ACC112 (cell line): ENCODE measurements at regions not wholly inside any gene's neighbourhood (a gene's known extent, or its start where the extent isn't known, plus 50 kb on each side); places are given as distances from the start of the nearest gene placed in this dataset.

ENCODE experiments used
- H2AFZ ChIP-seq: fragments of 200-600 bp; sonication (generic); one replicate; pipeline ENCODE4 v1.6.0; 2017; ENCODE audit warnings: antibody characterized with exemption, low read length; ENCODE audit not compliant: unreplicated experiment
- H3K27ac ChIP-seq: fragments of 200-600 bp; sonication (generic); 2 replicates; pipeline ENCODE4 v1.5.1; 2014; ENCODE audit warnings: low read depth, mild to moderate bottlenecking, antibody characterized with exemption, low read length, moderate library complexity
- H3K27me3 ChIP-seq: fragments of 200-600 bp; sonication (generic); 2 replicates; pipeline ENCODE4 v1.6.1; 2014; ENCODE audit warnings: mild to moderate bottlenecking, antibody characterized with exemption, low read length, moderate library complexity, mixed read lengths; ENCODE audit not compliant: insufficient read depth
- H3K36me3 ChIP-seq: fragments of 200-600 bp; sonication (generic); 2 replicates; pipeline ENCODE4 v1.6.1; 2016; ENCODE audit warnings: mild to moderate bottlenecking, antibody characterized with exemption, low read length, moderate library complexity, mixed read lengths; ENCODE audit not compliant: insufficient read depth
- H3K4me1 ChIP-seq: fragments of 200-600 bp; sonication (generic); one replicate; pipeline ENCODE4 v1.6.1; 2016; ENCODE audit warnings: low read length, mixed read lengths; ENCODE audit not compliant: insufficient read depth, unreplicated experiment, control insufficient read depth
- H3K4me3 ChIP-seq: fragments of 200-600 bp; sonication (generic); 2 replicates; pipeline ENCODE4 v1.5.1; 2014; ENCODE audit warnings: mild to moderate bottlenecking, low read depth, low read length
- H3K79me2 ChIP-seq: fragments of 200-600 bp; sonication (generic); one replicate; pipeline ENCODE4 v1.6.0; 2016; ENCODE audit warnings: low read length; ENCODE audit not compliant: control insufficient read depth, unreplicated experiment, insufficient read depth

GRCh38 chr4:186942758-186943377, 219.2 kb upstream of the FAT1 start:
- Histone ChIP-seq H3K4me3 (no peak overlapping the region), H3K27me3 (no peaks in the 10 kb centered on the region), H3K27ac (no peak overlapping the region), H3K79me2 (no peaks in the 10 kb centered on the region), H3K36me3 (no peaks in the 10 kb centered on the region), H3K4me1 (peaks cover under 1% of the 10 kb centered on the region), H2AFZ (no peak overlapping the region)

GRCh38 chr4:186943411-186943810, 219.8 kb upstream of the FAT1 start:
- H3K4me1 ChIP-seq, result peaks cover 6% of the 10 kb centered on the region

GRCh38 chr4:186946136-186946535, 222.5 kb upstream of the FAT1 start:
- no peaks in the 10 kb centered on the region for H3K79me2 ChIP-seq
- no peak overlapping the region for H3K27ac ChIP-seq

More at GRCh38 chr4:186943411-186943810, 219.8 kb upstream of the FAT1 start:
- no peak overlapping the region for H2AFZ ChIP-seq
- no peak overlapping the region for H3K27ac ChIP-seq
- no peaks in the 10 kb centered on the region for H3K79me2 ChIP-seq
- no peaks in the 10 kb centered on the region for H3K36me3 ChIP-seq
- no peak overlapping the region for H3K4me3 ChIP-seq
- no peaks in the 10 kb centered on the region for H3K27me3 ChIP-seq

GRCh38 chr4:186946682-186947294, 223.1 kb upstream of the FAT1 start:
- Histone ChIP-seq H3K4me3 (no peak overlapping the region), H3K4me1 (peaks cover 12% of the 10 kb centered on the region), H2AFZ (no peak overlapping the region), H3K79me2 (no peaks in the 10 kb centered on the region), H3K36me3 (no peaks in the 10 kb centered on the region), H3K27ac (no peak overlapping the region), H3K27me3 (no peaks in the 10 kb centered on the region)

More at GRCh38 chr4:186946136-186946535, 222.5 kb upstream of the FAT1 start:
- peaks cover 12% of the 10 kb centered on the region for H3K4me1 ChIP-seq
- H3K27me3 ChIP-seq, result no peaks in the 10 kb centered on the region
- no peak overlapping the region for H3K4me3 ChIP-seq
- H3K36me3 ChIP-seq, result no peaks in the 10 kb centered on the region
- H2AFZ ChIP-seq, result no peak overlapping the region

- no peaks in the 10 kb centered on the region for H3K79me2 ChIP-seq
- peak overlapping the region; percentile 87 for H2AFZ ChIP-seq
- H3K36me3 ChIP-seq, result no peaks in the 10 kb centered on the region
- H3K27me3 ChIP-seq, result no peaks in the 10 kb centered on the region
- H3K4me3 ChIP-seq, result peak overlapping the region; percentile 67
- H3K27ac ChIP-seq, result no peak overlapping the region
- H3K4me1 ChIP-seq, result peaks cover 12% of the 10 kb centered on the region
Measured at GRCh38 chr4:186948361-186949242, 224.9 kb upstream of the FAT1 start.

- H2AFZ ChIP-seq, result no peak overlapping the region
- no peaks in the 10 kb centered on the region for H3K79me2 ChIP-seq
- no peaks in the 10 kb centered on the region for H3K27me3 ChIP-seq
- peaks cover 16% of the 10 kb centered on the region for H3K4me1 ChIP-seq
- no peak overlapping the region for H3K27ac ChIP-seq
- H3K36me3 ChIP-seq, result no peaks in the 10 kb centered on the region
- H3K4me3 ChIP-seq, result no peak overlapping the region
Measured at GRCh38 chr4:186949847-186950246, 226.2 kb upstream of the FAT1 start.

GRCh38 chr4:186952709-186953108, 229.1 kb upstream of the FAT1 start:
- H3K4me1 ChIP-seq, result peaks cover 16% of the 10 kb centered on the region
- no peak overlapping the region for H3K4me3 ChIP-seq
- no peaks in the 10 kb centered on the region for H3K79me2 ChIP-seq
- H3K27ac ChIP-seq, result no peak overlapping the region
- H2AFZ ChIP-seq, result no peak overlapping the region
- H3K36me3 ChIP-seq, result no peaks in the 10 kb centered on the region
- no peaks in the 10 kb centered on the region for H3K27me3 ChIP-seq

- Histone ChIP-seq H3K4me1 (peaks cover 7% of the 10 kb centered on the region), H3K27me3 (no peaks in the 10 kb centered on the region), H2AFZ (peak overlapping the region; percentile 32), H3K4me3 (no peak overlapping the region), H3K27ac (no peak overlapping the region), H3K79me2 (no peaks in the 10 kb centered on the region), H3K36me3 (no peaks in the 10 kb centered on the region)
Measured at GRCh38 chr4:186953599-186954260, 230.1 kb upstream of the FAT1 start.

GRCh38 chr4:186954509-186954908, 230.9 kb upstream of the FAT1 start:
- Histone ChIP-seq H2AFZ (no peak overlapping the region), H3K4me3 (no peak overlapping the region), H3K4me1 (peaks cover 4% of the 10 kb centered on the region), H3K27me3 (no peaks in the 10 kb centered on the region), H3K79me2 (no peaks in the 10 kb centered on the region), H3K36me3 (no peaks in the 10 kb centered on the region), H3K27ac (no peak overlapping the region)

- no peak overlapping the region for H3K27ac ChIP-seq
- no peak overlapping the region for H3K4me3 ChIP-seq
- H3K36me3 ChIP-seq, result no peaks in the 10 kb centered on the region
- H3K79me2 ChIP-seq, result no peaks in the 10 kb centered on the region
- no peaks in the 10 kb centered on the region for H3K27me3 ChIP-seq
- H3K4me1 ChIP-seq, result peaks cover 4% of the 10 kb centered on the region
- no peak overlapping the region for H2AFZ ChIP-seq
Measured at GRCh38 chr4:186954956-186955355, 231.3 kb upstream of the FAT1 start.
